Neural crest cell (in vitro differentiated cells): ENCODE measurements at regions not wholly inside any gene's neighbourhood (a gene's known extent, or its start where the extent isn't known, plus 50 kb on each side); places are given as distances from the start of the nearest gene placed in this dataset.

Experiments used
- DNase-seq: peaks from one replicate; pipeline ENCODE4 v3.0.0; 2021; ENCODE audit warnings: low read depth, mixed read lengths, low spot score
- H3K27ac Mint-ChIP-seq: one replicate; pipeline ENCODE4 v1.8.0; 2021; ENCODE audit warnings: mild to moderate bottlenecking, mixed read lengths; ENCODE audit not compliant: unreplicated experiment
- H3K27me3 Mint-ChIP-seq: 2 replicates; pipeline ENCODE4 v1.8.0; 2021; ENCODE audit warnings: low read depth, mild to moderate bottlenecking, mixed read lengths
- H3K36me3 Mint-ChIP-seq: 2 replicates; pipeline ENCODE4 v1.8.0; 2021; ENCODE audit warnings: low read depth, mild to moderate bottlenecking, mixed read lengths
- H3K4me1 Mint-ChIP-seq: 2 replicates; pipeline ENCODE4 v1.8.0; 2021; ENCODE audit warnings: mixed read lengths
- H3K4me3 Mint-ChIP-seq: one replicate; pipeline ENCODE4 v1.8.0; 2021; ENCODE audit warnings: mild to moderate bottlenecking, mixed read lengths
- H3K9me3 Mint-ChIP-seq: 2 replicates; pipeline ENCODE4 v1.8.0; 2021; ENCODE audit warnings: mixed read lengths
- CTCF ChIP-seq: fragments of 200-600 bp; sonication (generic); conservative IDR thresholded peaks from 2 replicates; pipeline ENCODE4 v1.5.0; 2021; ENCODE audit warnings: antibody characterized with exemption, mild to moderate bottlenecking

GRCh38 chr10:61066661-61067344, 122.8 kb upstream of the RHOBTB1 start:
- DNase-seq, result no peak
- Mint-ChIP-seq H3K36me3 (no peaks in the 10 kb centered on the region), H3K9me3 (no peaks in the 10 kb centered on the region), H3K4me3 (no peak overlapping the region), H3K4me1 (peaks cover 12% of the 10 kb centered on the region), H3K27me3 (peaks cover 2% of the 10 kb centered on the region), H3K27ac (no peak overlapping the region)
- no peak for TF ChIP-seq CTCF

- Mint-ChIP-seq H3K4me3 (no peak overlapping the region), H3K36me3 (no peaks in the 10 kb centered on the region), H3K27me3 (peaks cover 2% of the 10 kb centered on the region), H3K9me3 (no peaks in the 10 kb centered on the region), H3K4me1 (peaks cover 12% of the 10 kb centered on the region), H3K27ac (no peak overlapping the region)
- TF ChIP-seq CTCF, result no peak
- DNase-seq, result no peak
These were observed 121.1 kb upstream of the RHOBTB1 start for GRCh38 chr10:61065051-61065450.

- Mint-ChIP-seq H3K4me3 (no peak overlapping the region), H3K36me3 (no peaks in the 10 kb centered on the region), H3K4me1 (peaks cover 12% of the 10 kb centered on the region), H3K27me3 (peaks cover 2% of the 10 kb centered on the region), H3K27ac (no peak overlapping the region), H3K9me3 (no peaks in the 10 kb centered on the region)
- no peak for TF ChIP-seq CTCF
- DNase-seq, result no peak
These were observed 120.4 kb upstream of the RHOBTB1 start for GRCh38 chr10:61064356-61064755.

GRCh38 chr10:61063901-61064300, 119.9 kb upstream of the RHOBTB1 start:
- TF ChIP-seq CTCF, result no peak
- DNase-seq, result no peak
- H3K4me1 Mint-ChIP-seq, result peaks cover 12% of the 10 kb centered on the region
- H3K36me3 Mint-ChIP-seq, result no peaks in the 10 kb centered on the region
- no peak overlapping the region for H3K27ac Mint-ChIP-seq
- peaks cover 2% of the 10 kb centered on the region for H3K27me3 Mint-ChIP-seq
- no peaks in the 10 kb centered on the region for H3K9me3 Mint-ChIP-seq
- H3K4me3 Mint-ChIP-seq, result no peak overlapping the region

GRCh38 chr10:61063034-61063433, 119.0 kb upstream of the RHOBTB1 start:
- Mint-ChIP-seq H3K4me1 (peaks cover 12% of the 10 kb centered on the region), H3K27me3 (peaks cover 2% of the 10 kb centered on the region), H3K9me3 (no peaks in the 10 kb centered on the region), H3K36me3 (no peaks in the 10 kb centered on the region), H3K4me3 (no peak overlapping the region), H3K27ac (no peak overlapping the region)
- no peak for TF ChIP-seq CTCF
- DNase-seq, result no peak
